Mesodermal cell (in vitro differentiated cells): ENCODE measurements at regions not wholly inside any gene's neighbourhood (a gene's known extent, or its start where the extent isn't known, plus 50 kb on each side); places are given as distances from the start of the nearest gene placed in this dataset.
"Not testable (repeated sequence)": the region's sequence is repeated elsewhere in the genome, so short reads cannot be mapped to it uniquely, and the experiment has no call there.

Source experiments
- H3K27ac ChIP-seq: 2 replicates; pipeline ENCODE4 v1.7.0; 2013; ENCODE audit warnings: mild to moderate bottlenecking, low read depth, low read length, moderate library complexity; ENCODE audit not compliant: severe bottlenecking
- H3K36me3 ChIP-seq: 2 replicates; pipeline ENCODE4 v1.7.1; 2013; ENCODE audit warnings: mild to moderate bottlenecking, low read length, moderate library complexity; ENCODE audit not compliant: control insufficient read depth, insufficient read depth
- H3K4me1 ChIP-seq: one replicate; pipeline ENCODE4 v1.7.1; 2013; ENCODE audit warnings: mild to moderate bottlenecking, low read length; ENCODE audit not compliant: insufficient read depth, control insufficient read depth, poor library complexity, severe bottlenecking
- H3K4me3 ChIP-seq: 2 replicates; pipeline ENCODE4 v1.7.0; 2013; ENCODE audit warnings: low read length, control low read depth, mild to moderate bottlenecking; ENCODE audit not compliant: insufficient read depth, poor library complexity, severe bottlenecking; ENCODE audit errors: extremely low read depth
- H3K9me3 ChIP-seq: 2 replicates; pipeline ENCODE4 v1.7.1; 2013; ENCODE audit warnings: mild to moderate bottlenecking, low read length, moderate library complexity; ENCODE audit not compliant: control insufficient read depth
- WGBS, 2 experiments: methylation state at CpG; one replicate each; pipeline ENCODE4 v1.1.5; 2013; ENCODE audit warnings: missing lambda C conversion rate in 2 of 2; ENCODE audit not compliant: insufficient coverage in 2 of 2; 5-methylcytosine and 5-hydroxymethylcytosine counted together

DNA sequence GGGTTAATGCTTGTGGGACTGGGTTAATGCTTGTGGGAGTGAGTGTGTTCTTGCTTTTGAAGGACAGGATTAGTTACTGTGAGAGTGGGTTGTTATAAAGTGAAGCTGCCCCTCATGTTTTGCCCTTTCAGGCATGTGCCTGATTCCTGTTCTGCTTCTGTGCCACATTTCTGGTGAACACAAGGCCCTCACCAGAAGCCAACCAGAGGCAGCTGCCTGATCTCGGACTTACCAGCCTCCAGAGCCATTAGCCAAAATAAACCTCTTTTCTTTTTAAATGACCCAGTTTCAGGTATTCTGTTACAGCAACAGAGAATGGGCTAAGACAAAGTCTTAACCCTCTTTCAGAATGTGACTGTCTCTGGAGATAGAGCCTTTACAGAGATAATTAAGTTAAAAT, 113.3 kb upstream of the TMTC4 start:
- Histone ChIP-seq H3K9me3 (peaks cover 11% of the 10 kb centered on the region), H3K27ac (no peak overlapping the region), H3K4me1 (peaks cover 5% of the 10 kb centered on the region), H3K36me3 (no peaks in the 10 kb centered on the region), H3K4me3 (no peak overlapping the region)
- WGBS, 2 experiments, result 100% methylated on average over 1 of the region's 1 CpG; no CpG with 5 or more reads in 1 of the 2 experiments

DNA sequence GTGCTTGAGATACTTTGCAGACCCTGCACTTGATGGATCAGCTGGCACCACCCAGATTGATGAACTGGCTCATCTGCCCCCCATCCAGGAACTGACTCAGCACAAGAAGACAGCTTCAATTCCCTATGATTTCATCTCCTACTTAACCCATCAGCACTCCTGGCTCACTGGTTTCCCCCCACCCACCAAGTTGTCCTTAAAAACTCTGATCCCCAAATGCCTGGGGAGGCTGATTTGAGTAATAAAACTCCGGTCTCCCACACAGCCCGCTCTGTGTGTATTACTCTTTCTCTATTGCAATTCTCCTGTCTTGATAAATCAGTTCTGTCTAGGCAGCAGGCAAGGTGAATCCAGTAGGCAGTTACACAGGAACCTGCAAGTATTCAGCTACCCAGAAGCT, 102.1 kb upstream of the TMTC4 start:
- H3K9me3 ChIP-seq, H3K36me3 ChIP-seq: not testable (repeated sequence)
- WGBS, 2 experiments, result 83% methylated on average over 1 of the region's 2 CpGs; no CpG with 5 or more reads in 1 of the 2 experiments

GRCh38 chr13:100773923-100774663, 99.5 kb upstream of the TMTC4 start:
- Histone ChIP-seq H3K36me3 (no peaks in the 10 kb centered on the region), H3K4me1 (no peaks in the 10 kb centered on the region), H3K27ac (no peak overlapping the region), H3K9me3 (no peaks in the 10 kb centered on the region), H3K4me3 (no peak overlapping the region)
- WGBS, 2 experiments, result 90 to 91% methylated on average over 9 to 12 of the region's 13 CpGs

More for the DNA sequence above, 102.1 kb upstream of the TMTC4 start:
- not testable (repeated sequence) for H3K27ac ChIP-seq, H3K4me1 ChIP-seq, H3K4me3 ChIP-seq

DNA sequence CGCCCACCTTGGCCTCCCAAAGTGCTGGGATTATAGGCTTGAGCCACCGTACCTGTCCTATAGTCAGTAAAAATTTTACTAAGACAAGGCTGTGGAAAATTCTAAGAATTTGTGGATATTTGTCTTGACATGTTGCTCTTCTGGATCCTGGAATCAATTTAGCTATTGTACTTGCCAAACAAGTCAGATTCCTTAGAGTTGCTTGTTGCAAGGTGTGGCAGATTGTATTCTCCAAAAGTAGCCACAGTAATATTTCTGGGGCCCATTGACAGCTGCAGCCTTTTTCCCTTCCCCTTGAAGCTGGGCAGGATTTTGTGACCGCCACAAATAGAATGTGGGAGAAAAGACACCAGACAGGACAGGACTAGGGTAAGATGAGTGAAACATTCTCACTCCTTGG, 98.8 kb upstream of the TMTC4 start:
- no CpG with 5 or more reads among the region's 3 CpGs for WGBS, 2 experiments
- no peak overlapping the region for H3K4me3 ChIP-seq
- H3K27ac ChIP-seq, result no peak overlapping the region
- H3K4me1 ChIP-seq, result no peaks in the 10 kb centered on the region
- H3K36me3 ChIP-seq, result no peaks in the 10 kb centered on the region
- H3K9me3 ChIP-seq, result no peaks in the 10 kb centered on the region

GRCh38 chr13:100767192-100767591, 92.6 kb upstream of the TMTC4 start:
- no peak overlapping the region for H3K27ac ChIP-seq
- H3K4me1 ChIP-seq, result no peaks in the 10 kb centered on the region
- no peak overlapping the region for H3K4me3 ChIP-seq
- WGBS, 2 experiments, result no CpG with 5 or more reads among the region's 2 CpGs
- no peaks in the 10 kb centered on the region for H3K9me3 ChIP-seq
- no peaks in the 10 kb centered on the region for H3K36me3 ChIP-seq

GRCh38 chr13:100766570-100766969, 92.0 kb upstream of the TMTC4 start:
- H3K4me1 ChIP-seq, H3K9me3 ChIP-seq, H3K4me3 ChIP-seq, H3K27ac ChIP-seq, H3K36me3 ChIP-seq: not testable (repeated sequence)
- 71 to 97% methylated on average over 1 to 3 of the region's 4 CpGs for WGBS, 2 experiments

DNA sequence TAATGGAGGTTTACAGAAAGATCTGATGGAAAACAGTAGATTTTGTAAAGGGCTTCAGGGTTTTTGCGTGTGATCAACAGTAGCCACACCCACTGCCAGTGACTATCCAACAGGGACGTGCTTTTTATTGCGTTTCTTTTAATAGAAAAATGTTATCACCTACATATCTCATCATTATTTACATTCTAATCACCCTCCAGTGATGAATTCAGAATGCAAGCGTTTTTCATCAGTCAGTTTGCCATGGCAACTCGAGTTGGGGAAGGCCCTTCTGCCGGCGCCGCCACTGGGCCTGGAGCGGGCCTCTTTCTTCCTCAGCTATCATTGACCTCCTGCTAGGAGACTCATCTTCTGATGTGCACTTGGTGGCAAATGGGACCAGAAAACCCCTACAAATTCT, 90.3 kb upstream of the TMTC4 start:
- H3K9me3 ChIP-seq, result no peaks in the 10 kb centered on the region
- H3K4me1 ChIP-seq, result no peaks in the 10 kb centered on the region
- no peaks in the 10 kb centered on the region for H3K36me3 ChIP-seq
- no peak overlapping the region for H3K27ac ChIP-seq
- WGBS, 2 experiments, result 83 to 90% methylated on average over 6 to 8 of the region's 9 CpGs
- no peak overlapping the region for H3K4me3 ChIP-seq

- not testable (repeated sequence) for H3K4me1 ChIP-seq, H3K36me3 ChIP-seq, H3K9me3 ChIP-seq, H3K27ac ChIP-seq, H3K4me3 ChIP-seq
- WGBS, 2 experiments, result no CpG with 5 or more reads among the region's 22 CpGs
These were observed 87.5 kb upstream of the TMTC4 start for GRCh38 chr13:100762126-100762525.

GRCh38 chr13:100755891-100756290, 81.3 kb upstream of the TMTC4 start:
- no CpG with 5 or more reads among the region's 1 CpG for WGBS, 2 experiments
- Histone ChIP-seq H3K27ac (no peak overlapping the region), H3K4me1 (no peaks in the 10 kb centered on the region), H3K36me3 (no peaks in the 10 kb centered on the region), H3K9me3 (no peaks in the 10 kb centered on the region), H3K4me3 (no peak overlapping the region)

DNA sequence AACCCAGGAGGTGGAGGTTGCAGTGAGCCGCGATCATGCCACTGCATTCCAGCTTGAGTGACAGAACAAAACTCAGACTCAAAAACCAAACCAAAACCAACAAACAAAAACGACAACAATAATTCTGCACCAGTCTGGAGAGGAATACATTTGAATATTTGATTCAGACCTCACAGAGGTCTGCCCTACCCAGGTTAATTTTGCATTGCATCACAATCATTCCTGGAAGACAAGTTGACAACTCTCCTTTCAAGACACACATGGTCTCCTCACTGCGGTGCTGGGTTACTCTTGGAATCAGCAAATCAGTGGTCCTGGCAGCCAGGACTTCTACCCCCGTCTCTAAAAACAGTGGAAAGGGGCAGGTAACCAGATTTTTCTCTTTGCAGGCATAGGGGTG, 79.9 kb upstream of the TMTC4 start:
- Histone ChIP-seq H3K27ac (no peak overlapping the region), H3K9me3 (no peaks in the 10 kb centered on the region), H3K4me1 (no peaks in the 10 kb centered on the region), H3K4me3 (no peak overlapping the region), H3K36me3 (no peaks in the 10 kb centered on the region)
- 90 to 93% methylated on average over 2 to 3 of the region's 5 CpGs for WGBS, 2 experiments

DNA sequence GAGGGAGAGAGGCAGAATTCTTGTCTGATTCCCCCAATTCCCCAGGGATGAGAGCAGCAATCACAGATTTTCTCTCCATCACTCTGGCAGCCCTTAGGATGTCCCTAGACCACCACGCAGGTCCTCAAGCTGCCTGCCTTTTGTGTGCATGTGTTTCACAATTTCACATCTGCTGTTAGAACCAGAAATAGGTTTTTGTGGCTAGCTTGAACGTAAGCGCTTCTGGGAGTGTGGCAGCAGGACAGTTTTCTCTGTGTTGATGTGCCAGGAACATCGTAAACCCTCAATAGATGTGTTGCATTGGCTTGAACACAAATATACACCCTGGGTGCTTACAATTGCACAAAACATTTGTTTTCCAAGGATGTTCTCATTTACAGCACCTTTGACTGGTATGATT, 78.8 kb upstream of the TMTC4 start:
- no peak overlapping the region for H3K27ac ChIP-seq
- no peaks in the 10 kb centered on the region for H3K9me3 ChIP-seq
- no peaks in the 10 kb centered on the region for H3K4me1 ChIP-seq
- no peak overlapping the region for H3K4me3 ChIP-seq
- no peaks in the 10 kb centered on the region for H3K36me3 ChIP-seq
- WGBS, 2 experiments, result 91 to 98% methylated on average over 4 of the region's 4 CpGs
